Right ventricle myocardium superior (tissue), 1 donor: ENCODE measurements at regions not wholly inside any gene's neighbourhood (a gene's known extent, or its start where the extent isn't known, plus 50 kb on each side); places are given as distances from the start of the nearest gene placed in this dataset.
"Not testable (repeated sequence)": the region's sequence is repeated elsewhere in the genome, so short reads cannot be mapped to it uniquely, and the experiment has no call there.

Experiments
- ATAC-seq: fragments of 200-7000 bp; cut with Tn5 transposase; one replicate; pipeline ENCODE4 v1.9.1; 2020; ENCODE audit warnings: mild to moderate bottlenecking; ENCODE audit not compliant: poor library complexity
- DNase-seq: peaks from one replicate; pipeline ENCODE4 v3.0.0-alpha.2; 2020
- intact Hi-C: fragments of 100-400 bp; cut with DNase I; formaldehyde crosslinking; loops from one replicate; pipeline ENCODE4 v1.11.2; 2022
- donor health status: DM: no; HTN: yes; CAD: no; lungs with severe emphysema.

GRCh38 chr5:100402071-100402470 is 133.1 kb upstream of the FAM174A start:
- no peak for ATAC-seq
- DNase-seq, result no peak
- intact Hi-C loops, result no loop called here

- ATAC-seq (no peak), DNase-seq (no peak)
- intact Hi-C loops, result no loop called here
These were observed 134.0 kb upstream of the FAM174A start for GRCh38 chr5:100401149-100401548.

GRCh38 chr5:100398815-100399214 is 136.4 kb upstream of the FAM174A start:
- DNase-seq, ATAC-seq: not testable (repeated sequence)

GRCh38 chr5:100379254-100379858 is 155.8 kb upstream of the FAM174A start:
- ATAC-seq, intact Hi-C loops: not testable (repeated sequence)

More at GRCh38 chr5:100398815-100399214, 136.4 kb upstream of the FAM174A start:
- intact Hi-C loops, result not testable (repeated sequence)

GRCh38 chr5:100364757-100365478 is 170.3 kb upstream of the FAM174A start:
- DNase-seq, ATAC-seq, intact Hi-C loops: not testable (repeated sequence)

More at GRCh38 chr5:100379254-100379858, 155.8 kb upstream of the FAM174A start:
- DNase-seq, result not testable (repeated sequence)

GRCh38 chr5:100364343-100364742 is 170.8 kb upstream of the FAM174A start:
- DNase-seq, ATAC-seq, intact Hi-C loops: not testable (repeated sequence)

- ATAC-seq, DNase-seq, intact Hi-C loops: not testable (repeated sequence)
These were observed 175.2 kb upstream of the FAM174A start for GRCh38 chr5:100359998-100360397.

GRCh38 chr5:100346269-100346668 is 188.9 kb upstream of the FAM174A start:
- DNase-seq, ATAC-seq, intact Hi-C loops: not testable (repeated sequence)

GRCh38 chr5:100341485-100341884 is 193.7 kb upstream of the FAM174A start:
- DNase-seq, intact Hi-C loops, ATAC-seq: not testable (repeated sequence)

- ATAC-seq (no peak), DNase-seq (no peak)
- intact Hi-C loops, result no loop called here
These were observed 212.7 kb upstream of the FAM174A start for GRCh38 chr5:100322483-100322882.

- intact Hi-C loops, result no loop called here
- DNase-seq (no peak), ATAC-seq (no peak)
These were observed 215.3 kb upstream of the FAM174A start for GRCh38 chr5:100319885-100320284.

- no peak for DNase-seq
- no peak for ATAC-seq
- intact Hi-C loops, result no loop called here
These were observed 221.5 kb upstream of the FAM174A start for GRCh38 chr5:100313657-100314056.

- no peak for ATAC-seq
- intact Hi-C loops, result no loop called here
- no peak for DNase-seq
These were observed 223.4 kb upstream of the FAM174A start for GRCh38 chr5:100311806-100312205.

GRCh38 chr5:100306000-100306399 is 229.2 kb upstream of the FAM174A start:
- intact Hi-C loops, result no loop called here
- ATAC-seq (no peak), DNase-seq (no peak)

GRCh38 chr5:100303216-100303615 is 232.0 kb upstream of the FAM174A start:
- DNase-seq (no peak), ATAC-seq (no peak)
- intact Hi-C loops, result no loop called here

GRCh38 chr5:100299261-100299660 is 235.9 kb upstream of the FAM174A start:
- DNase-seq, result no peak
- intact Hi-C loops, result no loop called here
- ATAC-seq, result no peak

GRCh38 chr5:100276071-100276470 is 259.1 kb upstream of the FAM174A start:
- no peak for ATAC-seq
- no peak for DNase-seq
- intact Hi-C loops, result no loop called here

- no peak for ATAC-seq
- DNase-seq, result no peak
- intact Hi-C loops, result no loop called here
These were observed 259.5 kb upstream of the FAM174A start for GRCh38 chr5:100275631-100276030.

- intact Hi-C loops, result no loop called here
- no peak for ATAC-seq
- DNase-seq, result no peak
These were observed 261.2 kb upstream of the FAM174A start for GRCh38 chr5:100273846-100274580.
